Lower leg skin (tissue), 4 donors: ENCODE measurements at regions not wholly inside any gene's neighbourhood (a gene's known extent, or its start where the extent isn't known, plus 50 kb on each side); places are given as distances from the start of the nearest gene placed in this dataset.

ENCODE experiments used
- DNase-seq, 2 donors: peaks; one replicate each; pipeline ENCODE4 v3.0.0-alpha.2; 2019; ENCODE audit warnings: low spot score in 2 of 2
- H3K4me3 ChIP-seq: fragments of 200-600 bp; sonication (generic); 2 replicates; pipeline ENCODE4 v1.5.1; 2017; ENCODE audit warnings: mild to moderate bottlenecking, low read depth; ENCODE audit not compliant: poor library complexity, severe bottlenecking
- POLR2A ChIP-seq, 2 donors: fragments of 450-650 bp; IDR thresholded peaks; one replicate each; pipeline ENCODE4 v1.6.1; 2016 to 2017; ENCODE audit warnings: antibody characterized with exemption in 2 of 2, mild to moderate bottlenecking in 1 of 2, moderate library complexity in 1 of 2
- WGBS, 2 donors: methylation state at CpG; one replicate each; pipeline ENCODE4 v1.1.5; 2018; 5-methylcytosine and 5-hydroxymethylcytosine counted together
- intact Hi-C: fragments of 100-400 bp; cut with DNase I; formaldehyde crosslinking; loops from one replicate; pipeline ENCODE4 v1.15.0; 2023; ENCODE audit warnings: low total_unique reads
- TF ChIP-seq, protein P1 (sequence below), 3 donors: fragments of 450-650 bp; IDR thresholded peaks; one replicate each; pipeline ENCODE4 v1.5.1; 2016; ENCODE audit warnings: antibody characterized with exemption in 3 of 3, mild to moderate bottlenecking in 3 of 3, moderate library complexity in 2 of 3

- 86 to 87% methylated on average over 2 of the region's 2 CpGs for WGBS, 2 donors
- H3K4me3 ChIP-seq: no peak overlapping the region
- no peak for TF ChIP-seq POLR2A (IDR thresholded peaks at IDR 0.05)
- TF ChIP-seq, protein P1, sequence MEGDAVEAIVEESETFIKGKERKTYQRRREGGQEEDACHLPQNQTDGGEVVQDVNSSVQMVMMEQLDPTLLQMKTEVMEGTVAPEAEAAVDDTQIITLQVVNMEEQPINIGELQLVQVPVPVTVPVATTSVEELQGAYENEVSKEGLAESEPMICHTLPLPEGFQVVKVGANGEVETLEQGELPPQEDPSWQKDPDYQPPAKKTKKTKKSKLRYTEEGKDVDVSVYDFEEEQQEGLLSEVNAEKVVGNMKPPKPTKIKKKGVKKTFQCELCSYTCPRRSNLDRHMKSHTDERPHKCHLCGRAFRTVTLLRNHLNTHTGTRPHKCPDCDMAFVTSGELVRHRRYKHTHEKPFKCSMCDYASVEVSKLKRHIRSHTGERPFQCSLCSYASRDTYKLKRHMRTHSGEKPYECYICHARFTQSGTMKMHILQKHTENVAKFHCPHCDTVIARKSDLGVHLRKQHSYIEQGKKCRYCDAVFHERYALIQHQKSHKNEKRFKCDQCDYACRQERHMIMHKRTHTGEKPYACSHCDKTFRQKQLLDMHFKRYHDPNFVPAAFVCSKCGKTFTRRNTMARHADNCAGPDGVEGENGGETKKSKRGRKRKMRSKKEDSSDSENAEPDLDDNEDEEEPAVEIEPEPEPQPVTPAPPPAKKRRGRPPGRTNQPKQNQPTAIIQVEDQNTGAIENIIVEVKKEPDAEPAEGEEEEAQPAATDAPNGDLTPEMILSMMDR (IDR thresholded peaks at IDR 0.05): no peak
- intact Hi-C loops: no loop called here
- DNase-seq: no peak
Measured at GRCh38 chr3:53991240-53991639, 99.6 kb upstream of the SELENOK start.

- no peak for TF ChIP-seq POLR2A (IDR thresholded peaks at IDR 0.05)
- TF ChIP-seq, protein P1 (IDR thresholded peaks at IDR 0.05): no peak
- WGBS, 2 donors: 29 to 32% methylated on average over 7 of the region's 7 CpGs
- intact Hi-C loops: no loop called here
- DNase-seq: no peak
- H3K4me3 ChIP-seq: no peak overlapping the region
Measured at GRCh38 chr3:53989946-53990345, 98.3 kb upstream of the SELENOK start.

DNA sequence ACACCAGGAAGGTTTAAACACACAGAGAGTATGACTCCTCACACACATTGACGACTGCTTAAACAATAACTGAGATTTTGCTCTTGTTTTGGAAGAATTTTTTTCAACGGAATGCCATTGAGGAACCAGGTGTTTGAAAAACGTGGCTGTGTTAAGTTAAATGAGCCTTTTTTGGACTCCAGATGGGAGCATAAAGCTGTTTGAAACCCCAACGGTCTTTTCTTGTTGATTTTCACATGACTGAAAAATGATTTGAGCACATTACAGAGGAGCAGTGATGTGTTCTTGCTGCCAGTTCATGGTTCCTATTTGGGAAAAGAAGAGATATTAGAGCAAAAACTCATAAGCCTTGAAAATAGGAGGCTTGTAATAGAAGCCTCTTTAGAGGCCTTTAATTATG lies 97.8 kb upstream of the SELENOK start:
- H3K4me3 ChIP-seq: no peak overlapping the region
- DNase-seq: no peak
- TF ChIP-seq, protein P1 (IDR thresholded peaks at IDR 0.05): no peak
- TF ChIP-seq POLR2A (IDR thresholded peaks at IDR 0.05): no peak
- intact Hi-C loops: no loop called here
- 37 to 38% methylated on average over 4 of the region's 4 CpGs for WGBS, 2 donors

- no peak overlapping the region for H3K4me3 ChIP-seq
- DNase-seq: no peak
- TF ChIP-seq POLR2A (IDR thresholded peaks at IDR 0.05): no peak
- TF ChIP-seq, protein P1 (IDR thresholded peaks at IDR 0.05): no peak
- 48 to 51% methylated on average over 3 of the region's 3 CpGs for WGBS, 2 donors
- intact Hi-C loops: no loop called here
Measured at GRCh38 chr3:53978386-53978785, 86.7 kb upstream of the SELENOK start.

- no peak overlapping the region for H3K4me3 ChIP-seq
- intact Hi-C loops: no loop called here
- DNase-seq: no peak
- WGBS, 2 donors: 77 to 79% methylated on average over 2 of the region's 2 CpGs
- TF ChIP-seq, protein P1 (IDR thresholded peaks at IDR 0.05): no peak
- no peak for TF ChIP-seq POLR2A (IDR thresholded peaks at IDR 0.05)
Measured at GRCh38 chr3:53975382-53975781, 83.7 kb upstream of the SELENOK start.

DNA sequence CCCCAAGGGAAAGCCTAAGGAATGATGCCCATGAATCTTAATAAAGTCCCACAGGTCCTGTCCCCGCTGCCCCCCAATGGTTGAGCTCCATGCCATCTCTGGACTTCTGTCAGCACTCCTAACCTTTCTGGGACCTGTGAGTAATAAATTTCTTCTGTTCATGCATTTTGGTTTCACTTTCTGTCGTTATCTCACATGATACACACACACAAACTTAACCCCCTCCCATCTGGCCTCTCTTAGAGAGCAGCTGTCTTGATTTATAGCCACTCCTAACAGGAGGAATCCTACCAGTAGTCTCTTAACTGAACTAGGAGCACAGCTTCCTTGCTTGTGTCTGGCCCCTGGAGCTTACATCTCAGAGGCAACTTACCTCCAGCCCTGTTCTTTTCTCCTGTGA lies 82.7 kb upstream of the SELENOK start:
- DNase-seq: no peak
- H3K4me3 ChIP-seq: no peak overlapping the region
- intact Hi-C loops: no loop called here
- no peak for TF ChIP-seq POLR2A (IDR thresholded peaks at IDR 0.05)
- TF ChIP-seq, protein P1 (IDR thresholded peaks at IDR 0.05): no peak
- WGBS, 2 donors: 27 to 40% methylated on average over 2 of the region's 2 CpGs
